ENCODE measurements at regions not wholly inside any gene's neighbourhood (a gene's known extent, or its start where the extent isn't known, plus 50 kb on each side); places are given as distances from the start of the nearest gene placed in this dataset.
"Not testable (repeated sequence)": the region's sequence is repeated elsewhere in the genome, so short reads cannot be mapped to it uniquely, and the experiment has no call there.

DNA sequence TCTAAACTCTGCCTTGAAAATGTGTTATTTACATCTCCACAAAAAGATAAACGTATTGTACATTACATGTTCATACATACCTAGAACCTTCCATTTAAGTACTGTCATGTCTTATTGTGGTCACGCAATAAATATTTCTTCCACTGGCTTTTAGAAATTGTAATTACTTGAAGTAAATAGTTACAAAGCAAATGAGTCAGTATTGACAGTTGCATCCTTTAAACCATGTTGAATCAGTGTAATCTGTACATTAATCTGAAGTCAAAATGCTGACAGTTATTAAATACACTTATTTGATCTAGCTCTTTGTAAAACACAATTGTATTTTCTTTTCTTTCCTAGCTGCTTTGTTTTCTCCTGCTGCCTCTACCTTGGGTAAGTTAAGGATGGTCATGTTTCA lies 446.7 kb downstream of the EPHA5 start:
- no peaks in the 10 kb centered on the region for H3K9me3 ChIP-seq (ENCODE audit: low read length)
- H3K36me3 ChIP-seq (ENCODE audit: insufficient read depth, low read length): no peaks in the 10 kb centered on the region
- H3K4me1 ChIP-seq (ENCODE audit: insufficient read depth, low read length, poor library complexity, severe bottlenecking): no peaks in the 10 kb centered on the region
- H2AFZ ChIP-seq (ENCODE audit: low read length): no peak overlapping the region
- H3K4me3 ChIP-seq (ENCODE audit: low read depth, low read length, poor library complexity, severe bottlenecking): no peak overlapping the region
- H3K79me2 ChIP-seq (ENCODE audit: insufficient read depth, low read depth, low read length): no peaks in the 10 kb centered on the region
- no peaks in the 10 kb centered on the region for H4K20me1 ChIP-seq (ENCODE audit: insufficient read depth, low read length)
- no TSS peak for BruUV-seq (replicated peaks)
- intact Hi-C loops (cut with micrococcal nuclease; ENCODE audit: unreplicated experiment): no loop called here
- POLR2A ChIA-PET: no interaction called here
- no peaks in the 10 kb centered on the region for H3K9me2 ChIP-seq (ENCODE audit: insufficient read depth, low read length)
- no peak overlapping the region for H3K4me2 ChIP-seq (ENCODE audit: low read length)
- no peak overlapping the region for H3K27ac ChIP-seq (ENCODE audit: low read depth, low read length, poor library complexity, severe bottlenecking)
- no peak for DNase-seq (ENCODE audit: low spot score)
- TF ChIP-seq CTCF (conservative IDR thresholded peaks at IDR 0.05; ENCODE audit: low read length): no peak
- no peak for TF ChIP-seq EZH2phosphoT487 (IDR thresholded peaks at IDR 0.05; ENCODE audit: borderline replicate concordance, low read depth, low read length)
- CTCF ChIA-PET (ENCODE audit: unreplicated experiment): no interaction called here

DNA sequence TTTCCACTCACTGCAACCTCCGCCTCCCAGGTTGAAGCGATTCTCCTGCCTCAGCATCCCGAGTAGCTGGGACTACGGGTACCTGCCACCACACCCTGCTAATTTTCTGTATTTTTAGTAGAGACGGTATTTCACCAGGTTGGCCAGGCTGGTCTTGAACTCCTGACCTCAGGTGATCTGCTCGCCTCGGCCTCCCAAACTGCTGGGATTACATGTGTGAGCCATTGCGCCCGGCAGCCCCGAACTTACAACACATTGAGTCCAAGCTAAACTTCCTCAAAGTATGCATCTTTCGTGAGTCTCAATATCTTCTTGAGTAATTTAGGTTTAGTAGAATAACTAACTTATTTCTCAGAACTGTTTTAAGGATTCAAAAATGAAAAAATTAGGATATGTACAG lies 447.2 kb downstream of the EPHA5 start:
- POLR2A ChIA-PET: interaction anchor here (0.7 kb wide), 1 partner anchor 28 kb away, joined by 3 read pairs; no protein-coding TSS in a partner anchor
- CTCF ChIA-PET (ENCODE audit: unreplicated experiment); H3K79me2 ChIP-seq (ENCODE audit: insufficient read depth, low read depth, low read length); H3K9me2 ChIP-seq (ENCODE audit: insufficient read depth, low read length); H3K27ac ChIP-seq (ENCODE audit: low read depth, low read length, poor library complexity, severe bottlenecking); intact Hi-C loops (cut with micrococcal nuclease; ENCODE audit: unreplicated experiment); DNase-seq (ENCODE audit: low spot score); BruUV-seq (replicated peaks); H3K4me1 ChIP-seq (ENCODE audit: insufficient read depth, low read length, poor library complexity, severe bottlenecking); H3K4me3 ChIP-seq (ENCODE audit: low read depth, low read length, poor library complexity, severe bottlenecking); H3K36me3 ChIP-seq (ENCODE audit: insufficient read depth, low read length); H3K4me2 ChIP-seq (ENCODE audit: low read length); H3K9me3 ChIP-seq (ENCODE audit: low read length); H2AFZ ChIP-seq (ENCODE audit: low read length); H4K20me1 ChIP-seq (ENCODE audit: insufficient read depth, low read length): not testable (repeated sequence)

DNA sequence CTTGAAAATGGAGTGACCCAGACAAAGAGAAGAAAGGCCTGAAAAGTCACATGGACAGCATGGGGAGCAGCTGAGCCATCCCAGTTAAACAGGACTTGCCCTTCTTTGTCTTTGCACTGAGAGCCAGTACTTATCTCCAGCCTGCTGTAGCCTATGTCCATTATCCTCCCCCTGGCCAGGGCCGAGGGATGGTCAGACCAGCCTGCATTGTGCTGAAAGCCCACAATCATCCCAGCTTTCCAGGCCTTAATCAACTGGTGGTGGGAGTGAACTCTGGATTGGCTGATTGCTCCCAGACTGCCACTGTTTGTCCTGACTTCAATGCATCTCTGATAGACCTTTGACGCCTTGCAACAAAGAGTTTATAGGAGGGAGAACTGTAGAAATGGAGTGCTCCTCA lies 453.1 kb downstream of the EPHA5 start:
- Histone ChIP-seq H3K9me2 (ENCODE audit: insufficient read depth, low read length) (no peaks in the 10 kb centered on the region), H3K27ac (ENCODE audit: low read depth, low read length, poor library complexity, severe bottlenecking) (no peak overlapping the region), H4K20me1 (ENCODE audit: insufficient read depth, low read length) (no peaks in the 10 kb centered on the region), H3K4me3 (ENCODE audit: low read depth, low read length, poor library complexity, severe bottlenecking) (no peak overlapping the region), H3K36me3 (ENCODE audit: insufficient read depth, low read length) (no peaks in the 10 kb centered on the region), H3K79me2 (ENCODE audit: insufficient read depth, low read depth, low read length) (no peaks in the 10 kb centered on the region), H2AFZ (ENCODE audit: low read length) (no peak overlapping the region), H3K9me3 (ENCODE audit: low read length) (no peaks in the 10 kb centered on the region), H3K4me2 (ENCODE audit: low read length) (no peak overlapping the region), H3K4me1 (ENCODE audit: insufficient read depth, low read length, poor library complexity, severe bottlenecking) (no peaks in the 10 kb centered on the region)
- TF ChIP-seq CTCF (conservative IDR thresholded peaks at IDR 0.05; ENCODE audit: low read length) (no peak), EZH2phosphoT487 (IDR thresholded peaks at IDR 0.05; ENCODE audit: borderline replicate concordance, low read depth, low read length) (no peak)
- intact Hi-C loops (cut with micrococcal nuclease; ENCODE audit: unreplicated experiment): no loop called here
- CTCF ChIA-PET (ENCODE audit: unreplicated experiment): no interaction called here
- POLR2A ChIA-PET: no interaction called here
- no TSS peak for BruUV-seq (replicated peaks)
- no peak for DNase-seq (ENCODE audit: low spot score)

Measured in OCI-LY7 (cell line).